ENCODE measurements at regions not wholly inside any gene's neighbourhood (a gene's known extent, or its start where the extent isn't known, plus 50 kb on each side); places are given as distances from the start of the nearest gene placed in this dataset.

GRCh38 chr3:194741916-194742315 is 56.2 kb downstream of the FAM43A start:
- no peak for FAIRE-seq
- CTCF ChIA-PET, result no interaction called here
- DNase-seq (ENCODE audit: low read depth in 1 of 2, low spot score in 1 of 2), result no peak
- no peak for ATAC-seq
- H3K4me1 ChIP-seq, result peaks cover 23% of the 10 kb centered on the region
- peak overlapping the region in 1 of 2 experiments; percentile 19; a peak in 1 of 6 replicates for H3K27ac ChIP-seq
- no peak overlapping the region for H3K4me2 ChIP-seq
- H3K4me3 ChIP-seq, result no peak overlapping the region
- no peaks in the 10 kb centered on the region for H3K9me3 ChIP-seq
- WGBS (ENCODE audit: missing lambda C conversion rate), result 64% methylated on average over 7 of the region's 7 CpGs
- POLR2A ChIA-PET, result no interaction called here
- no peak for TF ChIP-seq RFX5 (IDR thresholded peaks at IDR 0.05)
- no peak for TF ChIP-seq NPAS2 (CRISPR knock-in tag; IDR thresholded peaks at IDR 0.05; ENCODE audit: borderline replicate concordance)
- no peak for TF ChIP-seq CTCF (IDR thresholded peaks at IDR 0.05)
- TF ChIP-seq MAX (IDR thresholded peaks at IDR 0.05), result no peak
- no peak for TF ChIP-seq CBX2 (IDR thresholded peaks at IDR 0.05; ENCODE audit: borderline replicate concordance, low read depth)
- no peak for TF ChIP-seq EHMT2 (IDR thresholded peaks at IDR 0.05; ENCODE audit: low read depth)
- TF ChIP-seq TFCP2L1 (CRISPR knock-in tag; IDR thresholded peaks at IDR 0.05), result no peak
- TF ChIP-seq ESRRA (IDR thresholded peaks at IDR 0.05; ENCODE audit: borderline replicate concordance, low read length), result no peak
- no peak for TF ChIP-seq SMC3 (IDR thresholded peaks at IDR 0.05)
- TF ChIP-seq RNF2 (IDR thresholded peaks at IDR 0.05; ENCODE audit: borderline replicate concordance, low read depth), result no peak
- no peak for TF ChIP-seq CHD4 (IDR thresholded peaks at IDR 0.05; ENCODE audit: borderline replicate concordance)
- TF ChIP-seq KDM1A (IDR thresholded peaks at IDR 0.05; ENCODE audit: low read depth), result no peak
- no peak for TF ChIP-seq JUN (IDR thresholded peaks at IDR 0.05)
- TF ChIP-seq HOXB5 (CRISPR knock-in tag; IDR thresholded peaks at IDR 0.05), result no peak
- no peak for TF ChIP-seq CEBPB (IDR thresholded peaks at IDR 0.05)
- no peak for TF ChIP-seq RARB (CRISPR knock-in tag; IDR thresholded peaks at IDR 0.05)
- TF ChIP-seq EHF (CRISPR knock-in tag; IDR thresholded peaks at IDR 0.05), result no peak
- TF ChIP-seq HOXB13 (CRISPR knock-in tag; IDR thresholded peaks at IDR 0.05; ENCODE audit: low read depth), result no peak
- TF ChIP-seq NR3C1 (IDR thresholded peaks at IDR 0.05), result no peak

GRCh38 chr3:194744826-194745225 is 59.1 kb downstream of the FAM43A start:
- ChIA-PET POLR2A (no interaction called here), CTCF (interaction anchor here (0.6 kb wide), 1 partner anchor 61 kb away, joined by 3 read pairs; no protein-coding TSS in a partner anchor)
- TF ChIP-seq SMC3 (IDR thresholded peaks at IDR 0.05) (no peak), CHD4 (IDR thresholded peaks at IDR 0.05; ENCODE audit: borderline replicate concordance) (no peak), JUNB (IDR thresholded peaks at IDR 0.05) (no peak), EHMT2 (IDR thresholded peaks at IDR 0.05; ENCODE audit: low read depth) (no peak), HOXB13 (CRISPR knock-in tag; IDR thresholded peaks at IDR 0.05; ENCODE audit: low read depth) (no peak), FOSL2 (IDR thresholded peaks at IDR 0.05) (no peak), FOSL2 (CRISPR knock-in tag; IDR thresholded peaks at IDR 0.05) (no peak)
- FAIRE-seq, result no peak
- Histone ChIP-seq H3K4me1 (peaks cover 18% of the 10 kb centered on the region), H3K27ac (no peak overlapping the region), H3K4me3 (no peak overlapping the region), H3K9me3 (no peaks in the 10 kb centered on the region), H3K4me2 (no peak overlapping the region)
- WGBS (ENCODE audit: missing lambda C conversion rate), result 69% methylated on average over 4 of the region's 4 CpGs
- DNase-seq (ENCODE audit: low read depth in 1 of 2, low spot score in 1 of 2), result no peak
- no peak for ATAC-seq

- Histone ChIP-seq H3K4me1 (peaks cover 10% of the 10 kb centered on the region), H3K4me2 (no peak overlapping the region), H3K4me3 (no peak overlapping the region), H3K9me3 (no peaks in the 10 kb centered on the region), H3K27ac (no peak overlapping the region)
- ChIA-PET POLR2A (no interaction called here), CTCF (no interaction called here)
- DNase-seq (ENCODE audit: low read depth in 1 of 2, low spot score in 1 of 2) (no peak), FAIRE-seq (no peak), ATAC-seq (no peak)
- 61% methylated on average over 9 of the region's 9 CpGs for WGBS (ENCODE audit: missing lambda C conversion rate)
- no peak for TF ChIP-seq HES2 (IDR thresholded peaks at IDR 0.05)
- TF ChIP-seq HOXB5 (CRISPR knock-in tag; IDR thresholded peaks at IDR 0.05), result no peak
- no peak for TF ChIP-seq HEYL (CRISPR knock-in tag; IDR thresholded peaks at IDR 0.05)
- no peak for TF ChIP-seq EP300 (IDR thresholded peaks at IDR 0.05)
- TF ChIP-seq MAX (IDR thresholded peaks at IDR 0.05), result no peak
- TF ChIP-seq RAD21 (conservative IDR thresholded peaks at IDR 0.05 in 1 of 2, IDR thresholded peaks at IDR 0.05 in 1 of 2), result no peak
- no peak for TF ChIP-seq KDM5A (IDR thresholded peaks at IDR 0.05)
- TF ChIP-seq EHF (CRISPR knock-in tag; IDR thresholded peaks at IDR 0.05), result no peak
- TF ChIP-seq ZSCAN20 (CRISPR knock-in tag; IDR thresholded peaks at IDR 0.05), result no peak
- TF ChIP-seq USF2 (IDR thresholded peaks at IDR 0.05), result no peak
- no peak for TF ChIP-seq POLR2AphosphoS2 (conservative IDR thresholded peaks at IDR 0.05; ENCODE audit: low read length)
- TF ChIP-seq ZFP36 (IDR thresholded peaks at IDR 0.05; ENCODE audit: borderline replicate concordance, partially characterized antibody), result no peak
- TF ChIP-seq HOXB13 (CRISPR knock-in tag; IDR thresholded peaks at IDR 0.05; ENCODE audit: low read depth), result no peak
- TF ChIP-seq MAFK (IDR thresholded peaks at IDR 0.05; ENCODE audit: partially characterized antibody), result no peak
- TF ChIP-seq SMC3 (IDR thresholded peaks at IDR 0.05), result no peak
- no peak for TF ChIP-seq CBX8 (IDR thresholded peaks at IDR 0.05)
These were observed 59.9 kb downstream of the FAM43A start for GRCh38 chr3:194745422-194746184.

Data from A549 (cell line).